GM21360 (cell line): ENCODE measurements at regions not wholly inside any gene's neighbourhood (a gene's known extent, or its start where the extent isn't known, plus 50 kb on each side); places are given as distances from the start of the nearest gene placed in this dataset.
"Not testable (repeated sequence)": the region's sequence is repeated elsewhere in the genome, so short reads cannot be mapped to it uniquely, and the experiment has no call there.

Experiments
- ATAC-seq: cut with Tn5 transposase; IDR thresholded peaks from one replicate; pipeline ENCODE4 v1.9.1; 2021; ENCODE audit warnings: mild to moderate bottlenecking, moderate library complexity; ENCODE audit not compliant: unreplicated experiment

- no peak for ATAC-seq
Measured at GRCh38 chr16:50451951-50452508, 83.2 kb upstream of the BRD7 start.

- ATAC-seq: no peak
Measured at GRCh38 chr16:50450957-50451356, 82.2 kb upstream of the BRD7 start.

GRCh38 chr16:50449800-50450199 lies 81.0 kb upstream of the BRD7 start:
- ATAC-seq: no peak

GRCh38 chr16:50448981-50449380 lies 80.2 kb upstream of the BRD7 start:
- ATAC-seq: no peak

GRCh38 chr16:50448522-50448921 lies 79.7 kb upstream of the BRD7 start:
- ATAC-seq: no peak

- ATAC-seq: not testable (repeated sequence)
Measured at GRCh38 chr16:50447386-50447785, 78.6 kb upstream of the BRD7 start.

- no peak for ATAC-seq
Measured at GRCh38 chr16:50446861-50447260, 78.1 kb upstream of the BRD7 start.

- no peak for ATAC-seq
Measured at GRCh38 chr16:50445621-50446555, 77.1 kb upstream of the BRD7 start.

- ATAC-seq: no peak
Measured at GRCh38 chr16:50444526-50444925, 75.7 kb upstream of the BRD7 start.

- no peak for ATAC-seq
Measured at GRCh38 chr16:50442221-50442620, 73.4 kb upstream of the BRD7 start.

- no peak for ATAC-seq
Measured at GRCh38 chr16:50441486-50442157, 72.8 kb upstream of the BRD7 start.

GRCh38 chr16:50440991-50441390 lies 72.2 kb upstream of the BRD7 start:
- no peak for ATAC-seq

GRCh38 chr16:50440531-50440930 lies 71.7 kb upstream of the BRD7 start:
- no peak for ATAC-seq

- no peak for ATAC-seq
Measured at GRCh38 chr16:50437769-50438437, 69.1 kb upstream of the BRD7 start.

GRCh38 chr16:50436271-50436670 lies 67.5 kb upstream of the BRD7 start:
- no peak for ATAC-seq

- no peak for ATAC-seq
Measured at GRCh38 chr16:50434872-50435478, 66.2 kb upstream of the BRD7 start.

- ATAC-seq: no peak
Measured at GRCh38 chr16:50430076-50430475, 61.3 kb upstream of the BRD7 start.

GRCh38 chr16:50428742-50429141 lies 60.0 kb upstream of the BRD7 start:
- no peak for ATAC-seq

- ATAC-seq: no peak
Measured at GRCh38 chr16:50428116-50428515, 59.3 kb upstream of the BRD7 start.

- no peak for ATAC-seq
Measured at GRCh38 chr16:50427107-50427506, 58.3 kb upstream of the BRD7 start.

GRCh38 chr16:50425648-50426047 lies 56.9 kb upstream of the BRD7 start:
- no peak for ATAC-seq
